NCI-H128 (cell line): ENCODE measurements at regions not wholly inside any gene's neighbourhood (a gene's known extent, or its start where the extent isn't known, plus 50 kb on each side); places are given as distances from the start of the nearest gene placed in this dataset.
"Not testable (repeated sequence)": the region's sequence is repeated elsewhere in the genome, so short reads cannot be mapped to it uniquely, and the experiment has no call there.

Experiments used
- DNase-seq: peaks from one replicate; lab custom pipeline; 2025; ENCODE audit not compliant: unreplicated experiment; lab: John Stamatoyannopoulos, UW

- no peak for DNase-seq
These were observed 140.9 kb downstream of the DLL1 start for GRCh38 chr6:170149681-170150589.

GRCh38 chr6:170148709-170149470 is 142.0 kb downstream of the DLL1 start:
- no peak for DNase-seq

- DNase-seq, result no peak
These were observed 142.8 kb downstream of the DLL1 start for GRCh38 chr6:170147832-170148708.

GRCh38 chr6:170147056-170147787 is 143.7 kb downstream of the DLL1 start:
- no peak for DNase-seq

GRCh38 chr6:170146640-170147039 is 144.2 kb downstream of the DLL1 start:
- no peak for DNase-seq

GRCh38 chr6:170146131-170146530 is 144.7 kb downstream of the DLL1 start:
- DNase-seq, result not testable (repeated sequence)

- not testable (repeated sequence) for DNase-seq
These were observed 145.2 kb downstream of the DLL1 start for GRCh38 chr6:170145716-170146115.

GRCh38 chr6:170145272-170145592 is 145.6 kb downstream of the DLL1 start:
- DNase-seq, result no peak

GRCh38 chr6:170144571-170145271 is 146.2 kb downstream of the DLL1 start:
- DNase-seq, result no peak

- DNase-seq, result no peak
These were observed 147.3 kb downstream of the DLL1 start for GRCh38 chr6:170143401-170144150.

- DNase-seq, result no peak
These were observed 148.3 kb downstream of the DLL1 start for GRCh38 chr6:170142559-170142958.

GRCh38 chr6:170141061-170141460 is 149.8 kb downstream of the DLL1 start:
- DNase-seq, result not testable (repeated sequence)

GRCh38 chr6:170140129-170140528 is 150.7 kb downstream of the DLL1 start:
- no peak for DNase-seq

- DNase-seq, result no peak
These were observed 151.3 kb downstream of the DLL1 start for GRCh38 chr6:170139531-170139930.

GRCh38 chr6:170139046-170139445 is 151.8 kb downstream of the DLL1 start:
- DNase-seq, result not testable (repeated sequence)

GRCh38 chr6:170137911-170138910 is 152.7 kb downstream of the DLL1 start:
- no peak for DNase-seq

GRCh38 chr6:170137176-170137891 is 153.5 kb downstream of the DLL1 start:
- no peak for DNase-seq
